HG03159 (cell line): ENCODE measurements at regions not wholly inside any gene's neighbourhood (a gene's known extent, or its start where the extent isn't known, plus 50 kb on each side); places are given as distances from the start of the nearest gene placed in this dataset.
"Not testable (repeated sequence)": the region's sequence is repeated elsewhere in the genome, so short reads cannot be mapped to it uniquely, and the experiment has no call there.

Source experiments
- ATAC-seq: cut with Tn5 transposase; IDR thresholded peaks from one replicate; pipeline ENCODE4 v1.9.1; 2021; ENCODE audit warnings: mild to moderate bottlenecking, moderate library complexity; ENCODE audit not compliant: unreplicated experiment

GRCh38 chr16:77488652-77489051 is 53.8 kb upstream of the ADAMTS18 start:
- no peak for ATAC-seq

- ATAC-seq: no peak
These were observed 56.3 kb upstream of the ADAMTS18 start for GRCh38 chr16:77491091-77491490.

GRCh38 chr16:77496934-77497333 is 62.1 kb upstream of the ADAMTS18 start:
- no peak for ATAC-seq

GRCh38 chr16:77499373-77500285 is 64.8 kb upstream of the ADAMTS18 start:
- no peak for ATAC-seq

GRCh38 chr16:77500286-77500598 is 65.4 kb upstream of the ADAMTS18 start:
- ATAC-seq: no peak

GRCh38 chr16:77500934-77501664 is 66.3 kb upstream of the ADAMTS18 start:
- ATAC-seq: no peak

- ATAC-seq: no peak
These were observed 67.6 kb upstream of the ADAMTS18 start for GRCh38 chr16:77502448-77502847.

- ATAC-seq: not testable (repeated sequence)
These were observed 71.7 kb upstream of the ADAMTS18 start for GRCh38 chr16:77506492-77506891.

- ATAC-seq: no peak
These were observed 74.2 kb upstream of the ADAMTS18 start for GRCh38 chr16:77509051-77509450.

- ATAC-seq: no peak
These were observed 75.0 kb upstream of the ADAMTS18 start for GRCh38 chr16:77509796-77510195.

GRCh38 chr16:77511053-77511452 is 76.2 kb upstream of the ADAMTS18 start:
- no peak for ATAC-seq

- no peak for ATAC-seq
These were observed 79.8 kb upstream of the ADAMTS18 start for GRCh38 chr16:77514500-77515220.

GRCh38 chr16:77525226-77525625 is 90.4 kb upstream of the ADAMTS18 start:
- not testable (repeated sequence) for ATAC-seq

GRCh38 chr16:77531752-77532151 is 96.9 kb upstream of the ADAMTS18 start:
- no peak for ATAC-seq

GRCh38 chr16:77536809-77537208 is 102.0 kb upstream of the ADAMTS18 start:
- no peak for ATAC-seq

- ATAC-seq: no peak
These were observed 104.7 kb upstream of the ADAMTS18 start for GRCh38 chr16:77539421-77540034.

- no peak for ATAC-seq
These were observed 105.8 kb upstream of the ADAMTS18 start for GRCh38 chr16:77540646-77541045.

- ATAC-seq: no peak
These were observed 106.3 kb upstream of the ADAMTS18 start for GRCh38 chr16:77541165-77541564.

- no peak for ATAC-seq
These were observed 113.3 kb upstream of the ADAMTS18 start for GRCh38 chr16:77548151-77548550.

GRCh38 chr16:77548766-77549165 is 113.9 kb upstream of the ADAMTS18 start:
- ATAC-seq: no peak

- no peak for ATAC-seq
These were observed 115.0 kb upstream of the ADAMTS18 start for GRCh38 chr16:77549876-77550275.
